Osteocyte (in vitro differentiated cells): ENCODE measurements at regions not wholly inside any gene's neighbourhood (a gene's known extent, or its start where the extent isn't known, plus 50 kb on each side); places are given as distances from the start of the nearest gene placed in this dataset.

Experiments
- DNase-seq: peaks from one replicate; pipeline ENCODE4 v3.0.0; 2021; ENCODE audit warnings: mixed read lengths; ENCODE audit not compliant: unreplicated experiment; ENCODE audit errors: extremely low spot score
- H3K27ac Mint-ChIP-seq: one replicate; pipeline ENCODE4 v1.8.0; 2021; ENCODE audit warnings: mild to moderate bottlenecking, mixed read lengths; ENCODE audit not compliant: unreplicated experiment
- H3K27me3 Mint-ChIP-seq: one replicate; pipeline ENCODE4 v1.8.0; 2021; ENCODE audit warnings: mixed read lengths; ENCODE audit not compliant: unreplicated experiment
- H3K36me3 Mint-ChIP-seq: one replicate; pipeline ENCODE4 v1.8.0; 2021; ENCODE audit warnings: mixed read lengths; ENCODE audit not compliant: unreplicated experiment
- H3K4me1 Mint-ChIP-seq: one replicate; pipeline ENCODE4 v1.8.0; 2021; ENCODE audit warnings: mixed read lengths; ENCODE audit not compliant: unreplicated experiment
- H3K4me3 Mint-ChIP-seq: one replicate; pipeline ENCODE4 v1.8.0; 2021; ENCODE audit warnings: mild to moderate bottlenecking, moderate library complexity, mixed read lengths; ENCODE audit not compliant: unreplicated experiment
- H3K9me3 Mint-ChIP-seq: one replicate; pipeline ENCODE4 v1.8.0; 2021; ENCODE audit warnings: mixed read lengths; ENCODE audit not compliant: unreplicated experiment
- CTCF ChIP-seq: fragments of 200-600 bp; sonication (generic); IDR thresholded peaks from 2 replicates; pipeline ENCODE4 v1.5.0; 2021; ENCODE audit warnings: antibody characterized with exemption, mild to moderate bottlenecking, moderate library complexity

GRCh38 chr6:105966481-105966880 lies 119.7 kb upstream of the PRDM1 start:
- no peak for TF ChIP-seq CTCF
- Mint-ChIP-seq H3K36me3 (no peaks in the 10 kb centered on the region), H3K4me3 (no peak overlapping the region), H3K4me1 (peaks cover 7% of the 10 kb centered on the region), H3K27ac (no peak overlapping the region), H3K27me3 (peaks cover 7% of the 10 kb centered on the region), H3K9me3 (peaks cover 23% of the 10 kb centered on the region)
- DNase-seq: no peak

GRCh38 chr6:105964979-105965760 lies 121.0 kb upstream of the PRDM1 start:
- Mint-ChIP-seq H3K4me1 (peaks cover 7% of the 10 kb centered on the region), H3K9me3 (peaks cover 18% of the 10 kb centered on the region), H3K27ac (no peak overlapping the region), H3K27me3 (peaks cover 7% of the 10 kb centered on the region), H3K36me3 (no peaks in the 10 kb centered on the region), H3K4me3 (no peak overlapping the region)
- DNase-seq: no peak
- TF ChIP-seq CTCF: no peak

- DNase-seq: no peak
- Mint-ChIP-seq H3K9me3 (peaks cover 4% of the 10 kb centered on the region), H3K4me3 (no peak overlapping the region), H3K27me3 (peaks cover 3% of the 10 kb centered on the region), H3K36me3 (no peaks in the 10 kb centered on the region), H3K27ac (no peak overlapping the region), H3K4me1 (no peaks in the 10 kb centered on the region)
- TF ChIP-seq CTCF: no peak
Observed at GRCh38 chr6:105954148-105954547, 132.0 kb upstream of the PRDM1 start.

- peaks cover 3% of the 10 kb centered on the region for H3K27me3 Mint-ChIP-seq
Observed at GRCh38 chr6:105952772-105953690, 133.1 kb upstream of the PRDM1 start.

More at GRCh38 chr6:105952772-105953690, 133.1 kb upstream of the PRDM1 start:
- Mint-ChIP-seq H3K4me3 (no peak overlapping the region), H3K27ac (no peak overlapping the region), H3K4me1 (no peaks in the 10 kb centered on the region), H3K9me3 (peaks cover 4% of the 10 kb centered on the region), H3K36me3 (no peaks in the 10 kb centered on the region)
- TF ChIP-seq CTCF: no peak
- no peak for DNase-seq
